ENCODE measurements at regions not wholly inside any gene's neighbourhood (a gene's known extent, or its start where the extent isn't known, plus 50 kb on each side); places are given as distances from the start of the nearest gene placed in this dataset.

DNA sequence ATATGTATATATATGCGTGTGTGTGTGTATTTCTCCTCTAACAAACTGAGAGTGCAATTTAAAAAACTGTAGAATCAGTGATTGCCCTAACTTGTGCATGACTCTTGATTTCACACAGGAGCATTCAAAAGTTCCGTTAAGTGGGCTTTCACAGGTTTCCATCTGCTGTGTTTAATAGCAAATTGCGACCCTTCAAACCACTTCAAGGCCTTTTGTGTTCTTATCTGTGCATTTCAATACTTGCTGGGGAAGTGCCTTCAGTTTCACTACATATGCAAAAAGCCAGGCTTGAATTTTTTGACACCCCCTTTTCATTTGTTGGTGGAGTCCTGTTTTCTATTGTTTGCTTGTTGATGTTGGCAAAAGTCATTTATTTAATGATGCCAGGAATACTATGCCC lies 158.0 kb downstream of the TM9SF2 start:
- TF ChIP-seq, protein P1, sequence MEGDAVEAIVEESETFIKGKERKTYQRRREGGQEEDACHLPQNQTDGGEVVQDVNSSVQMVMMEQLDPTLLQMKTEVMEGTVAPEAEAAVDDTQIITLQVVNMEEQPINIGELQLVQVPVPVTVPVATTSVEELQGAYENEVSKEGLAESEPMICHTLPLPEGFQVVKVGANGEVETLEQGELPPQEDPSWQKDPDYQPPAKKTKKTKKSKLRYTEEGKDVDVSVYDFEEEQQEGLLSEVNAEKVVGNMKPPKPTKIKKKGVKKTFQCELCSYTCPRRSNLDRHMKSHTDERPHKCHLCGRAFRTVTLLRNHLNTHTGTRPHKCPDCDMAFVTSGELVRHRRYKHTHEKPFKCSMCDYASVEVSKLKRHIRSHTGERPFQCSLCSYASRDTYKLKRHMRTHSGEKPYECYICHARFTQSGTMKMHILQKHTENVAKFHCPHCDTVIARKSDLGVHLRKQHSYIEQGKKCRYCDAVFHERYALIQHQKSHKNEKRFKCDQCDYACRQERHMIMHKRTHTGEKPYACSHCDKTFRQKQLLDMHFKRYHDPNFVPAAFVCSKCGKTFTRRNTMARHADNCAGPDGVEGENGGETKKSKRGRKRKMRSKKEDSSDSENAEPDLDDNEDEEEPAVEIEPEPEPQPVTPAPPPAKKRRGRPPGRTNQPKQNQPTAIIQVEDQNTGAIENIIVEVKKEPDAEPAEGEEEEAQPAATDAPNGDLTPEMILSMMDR (IDR thresholded peaks at IDR 0.05): no peak
- TF ChIP-seq POLR2A (IDR thresholded peaks at IDR 0.05): no peak
